ENCODE measurements at regions not wholly inside any gene's neighbourhood (a gene's known extent, or its start where the extent isn't known, plus 50 kb on each side); places are given as distances from the start of the nearest gene placed in this dataset.
"Not testable (repeated sequence)": the region's sequence is repeated elsewhere in the genome, so short reads cannot be mapped to it uniquely, and the experiment has no call there.

DNA sequence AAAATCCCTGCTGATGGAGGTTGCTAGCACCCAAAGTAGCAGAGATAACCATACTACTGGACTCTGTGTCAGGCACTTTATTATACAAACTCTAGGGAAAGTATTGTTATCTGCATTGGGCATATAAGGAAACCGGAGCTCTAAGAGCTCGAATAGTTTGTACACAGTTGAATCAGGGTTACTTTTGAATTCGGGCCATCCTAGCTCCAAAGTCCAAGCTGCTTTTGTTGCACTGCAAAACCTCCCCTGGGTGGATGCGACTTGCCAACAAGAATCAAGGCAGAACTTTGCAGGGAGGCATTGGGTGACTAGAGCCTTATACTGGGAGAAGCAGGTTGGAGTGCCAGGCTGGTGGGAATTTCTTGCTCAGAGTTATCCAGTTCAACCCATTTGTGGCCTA lies 435.1 kb downstream of the SPATA31D1 start:
- CTCF ChIA-PET, result no interaction called here
- Mint-ChIP-seq H3K27ac (no peak overlapping the region), H3K4me3 (no peak overlapping the region), H3K9me3 (ENCODE audit: insufficient read depth) (peaks cover under 1% of the 10 kb centered on the region), H3K36me3 (ENCODE audit: low read depth) (no peaks in the 10 kb centered on the region), H3K27me3 (ENCODE audit: low read depth) (no peaks in the 10 kb centered on the region), H3K4me1 (ENCODE audit: low read depth) (no peaks in the 10 kb centered on the region)
- ATAC-seq (no peak), DNase-seq (no peak)
- POLR2A ChIA-PET, result no interaction called here

DNA sequence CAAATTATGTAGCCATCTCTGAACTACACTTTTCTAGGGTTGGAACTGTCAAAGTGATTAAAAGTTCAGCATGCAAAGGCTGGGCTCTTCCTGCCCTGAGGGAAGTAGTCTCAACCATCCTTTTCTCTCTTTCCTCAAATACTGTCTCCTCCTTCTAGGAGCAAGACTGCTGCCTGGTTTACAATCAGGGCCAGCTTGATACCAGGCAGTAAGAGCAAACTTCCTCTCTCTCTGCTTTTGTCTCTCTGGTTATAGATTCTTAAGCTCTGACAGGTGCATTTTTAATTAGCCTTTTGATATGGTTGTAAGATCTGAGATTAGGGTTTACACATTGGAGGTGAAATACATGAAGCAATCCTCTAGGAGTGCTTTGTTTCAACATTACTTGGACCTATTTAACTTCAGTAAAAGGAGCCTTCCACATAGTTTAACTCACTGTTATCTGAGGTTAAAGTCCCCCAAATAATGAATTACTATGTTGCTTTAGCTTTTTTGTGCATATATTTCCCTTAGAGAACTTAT lies 436.1 kb downstream of the SPATA31D1 start:
- ChIA-PET POLR2A (no interaction called here), CTCF (no interaction called here)
- no peaks in the 10 kb centered on the region for H3K4me1 Mint-ChIP-seq (ENCODE audit: low read depth)
- H3K27ac Mint-ChIP-seq, result no peak overlapping the region
- DNase-seq (no peak), ATAC-seq (no peak)
- H3K36me3 Mint-ChIP-seq (ENCODE audit: low read depth), result no peaks in the 10 kb centered on the region
- H3K4me3 Mint-ChIP-seq, result no peak overlapping the region
- no peaks in the 10 kb centered on the region for H3K27me3 Mint-ChIP-seq (ENCODE audit: low read depth)
- peaks cover 5% of the 10 kb centered on the region for H3K9me3 Mint-ChIP-seq (ENCODE audit: insufficient read depth)

DNA sequence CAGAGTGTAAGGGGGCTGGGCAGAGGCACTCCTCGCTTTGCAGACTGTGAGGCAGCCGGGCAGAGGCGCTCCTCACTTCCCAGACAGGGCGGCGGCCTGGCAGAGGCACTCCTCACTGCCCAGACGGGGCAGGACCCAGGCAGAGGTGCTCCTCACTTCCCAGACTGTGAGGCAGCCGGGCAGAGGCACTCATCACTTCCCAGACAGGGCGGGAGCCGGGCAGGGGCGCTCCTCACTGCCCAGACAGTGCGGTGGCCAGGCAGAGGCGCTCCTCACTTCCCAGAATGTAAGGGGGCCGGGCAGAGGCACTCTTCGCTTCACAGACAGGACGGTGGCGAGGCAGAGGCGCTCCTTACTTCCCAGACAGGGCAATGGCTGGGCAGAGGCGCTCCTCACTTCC lies 442.5 kb downstream of the SPATA31D1 start:
- no peaks in the 10 kb centered on the region for H3K4me1 Mint-ChIP-seq (ENCODE audit: low read depth)
- CTCF ChIA-PET, result no interaction called here
- H3K36me3 Mint-ChIP-seq (ENCODE audit: low read depth), result no peaks in the 10 kb centered on the region
- DNase-seq (no peak), ATAC-seq (no peak)
- H3K27me3 Mint-ChIP-seq (ENCODE audit: low read depth), result no peaks in the 10 kb centered on the region
- POLR2A ChIA-PET, result no interaction called here
- peaks cover 15% of the 10 kb centered on the region for H3K9me3 Mint-ChIP-seq (ENCODE audit: insufficient read depth)
- no peak overlapping the region for H3K4me3 Mint-ChIP-seq
- H3K27ac Mint-ChIP-seq, result no peak overlapping the region

- H3K27me3 Mint-ChIP-seq (ENCODE audit: low read depth); H3K36me3 Mint-ChIP-seq (ENCODE audit: low read depth); H3K4me3 Mint-ChIP-seq; H3K27ac Mint-ChIP-seq; DNase-seq; H3K4me1 Mint-ChIP-seq (ENCODE audit: low read depth); CTCF ChIA-PET; POLR2A ChIA-PET; ATAC-seq: not testable (repeated sequence)
- H3K9me3 Mint-ChIP-seq (ENCODE audit: insufficient read depth), result peaks cover 15% of the 10 kb centered on the region
Measured at GRCh38 chr9:82433290-82433931, 444.8 kb downstream of the SPATA31D1 start.

GRCh38 chr9:82436475-82436874 lies 447.9 kb downstream of the SPATA31D1 start:
- Mint-ChIP-seq H3K36me3 (ENCODE audit: low read depth) (no peaks in the 10 kb centered on the region), H3K4me1 (ENCODE audit: low read depth) (no peaks in the 10 kb centered on the region), H3K27ac (no peak overlapping the region), H3K27me3 (ENCODE audit: low read depth) (no peaks in the 10 kb centered on the region), H3K9me3 (ENCODE audit: insufficient read depth) (peaks cover 6% of the 10 kb centered on the region), H3K4me3 (no peak overlapping the region)
- POLR2A ChIA-PET, result no interaction called here
- CTCF ChIA-PET, result no interaction called here
- no peak for DNase-seq
- no peak for ATAC-seq

GRCh38 chr9:82437183-82437582 lies 448.6 kb downstream of the SPATA31D1 start:
- H3K4me3 Mint-ChIP-seq; DNase-seq; ATAC-seq; POLR2A ChIA-PET; H3K4me1 Mint-ChIP-seq (ENCODE audit: low read depth); CTCF ChIA-PET; H3K27me3 Mint-ChIP-seq (ENCODE audit: low read depth); H3K27ac Mint-ChIP-seq; H3K9me3 Mint-ChIP-seq (ENCODE audit: insufficient read depth); H3K36me3 Mint-ChIP-seq (ENCODE audit: low read depth): not testable (repeated sequence)

GRCh38 chr9:82438581-82438980 lies 450.0 kb downstream of the SPATA31D1 start:
- ATAC-seq (no peak), DNase-seq (no peak)
- H3K4me3 Mint-ChIP-seq, result no peak overlapping the region
- peaks cover 4% of the 10 kb centered on the region for H3K9me3 Mint-ChIP-seq (ENCODE audit: insufficient read depth)
- no peaks in the 10 kb centered on the region for H3K4me1 Mint-ChIP-seq (ENCODE audit: low read depth)
- H3K27ac Mint-ChIP-seq, result no peak overlapping the region
- no peaks in the 10 kb centered on the region for H3K27me3 Mint-ChIP-seq (ENCODE audit: low read depth)
- POLR2A ChIA-PET, result no interaction called here
- CTCF ChIA-PET, result no interaction called here
- no peaks in the 10 kb centered on the region for H3K36me3 Mint-ChIP-seq (ENCODE audit: low read depth)

GRCh38 chr9:82443312-82443711 lies 454.7 kb downstream of the SPATA31D1 start:
- CTCF ChIA-PET, result no interaction called here
- ATAC-seq (no peak), DNase-seq (no peak)
- H3K27ac Mint-ChIP-seq, result no peak overlapping the region
- H3K36me3 Mint-ChIP-seq (ENCODE audit: low read depth), result no peaks in the 10 kb centered on the region
- no peaks in the 10 kb centered on the region for H3K27me3 Mint-ChIP-seq (ENCODE audit: low read depth)
- peaks cover 5% of the 10 kb centered on the region for H3K9me3 Mint-ChIP-seq (ENCODE audit: insufficient read depth)
- POLR2A ChIA-PET, result no interaction called here
- no peak overlapping the region for H3K4me3 Mint-ChIP-seq
- H3K4me1 Mint-ChIP-seq (ENCODE audit: low read depth), result no peaks in the 10 kb centered on the region

- ATAC-seq (no peak), DNase-seq (no peak)
- Mint-ChIP-seq H3K9me3 (ENCODE audit: insufficient read depth) (peaks cover 5% of the 10 kb centered on the region), H3K4me3 (no peak overlapping the region), H3K27me3 (ENCODE audit: low read depth) (no peaks in the 10 kb centered on the region), H3K4me1 (ENCODE audit: low read depth) (no peaks in the 10 kb centered on the region), H3K36me3 (ENCODE audit: low read depth) (no peaks in the 10 kb centered on the region), H3K27ac (no peak overlapping the region)
- POLR2A ChIA-PET, result no interaction called here
- CTCF ChIA-PET, result no interaction called here
Measured at GRCh38 chr9:82445556-82445955, 457.0 kb downstream of the SPATA31D1 start.

DNA sequence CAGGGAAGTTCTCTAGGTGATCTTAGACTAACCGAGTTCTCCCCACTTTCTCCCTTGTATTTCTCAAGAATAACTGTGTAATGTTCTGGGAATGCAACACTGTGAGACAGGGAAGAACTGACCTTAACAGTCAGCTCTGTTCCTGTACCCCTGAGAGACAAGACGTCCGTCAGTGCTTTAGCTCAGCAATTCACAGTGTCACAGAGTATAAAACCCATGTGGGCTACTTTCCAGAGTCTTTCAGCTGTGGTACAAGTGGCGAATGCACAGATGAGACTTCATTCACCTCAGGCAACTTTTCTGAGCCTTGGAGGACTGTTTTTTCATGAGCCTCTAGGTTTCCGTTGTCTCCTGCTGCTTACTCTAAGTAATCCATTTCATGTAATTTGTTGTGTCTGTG lies 458.8 kb downstream of the SPATA31D1 start:
- Mint-ChIP-seq H3K9me3 (ENCODE audit: insufficient read depth) (peaks cover 5% of the 10 kb centered on the region), H3K27me3 (ENCODE audit: low read depth) (no peaks in the 10 kb centered on the region), H3K36me3 (ENCODE audit: low read depth) (no peaks in the 10 kb centered on the region), H3K4me3 (no peak overlapping the region), H3K4me1 (ENCODE audit: low read depth) (no peaks in the 10 kb centered on the region), H3K27ac (no peak overlapping the region)
- CTCF ChIA-PET, result no interaction called here
- DNase-seq (no peak), ATAC-seq (no peak)
- POLR2A ChIA-PET, result no interaction called here

DNA sequence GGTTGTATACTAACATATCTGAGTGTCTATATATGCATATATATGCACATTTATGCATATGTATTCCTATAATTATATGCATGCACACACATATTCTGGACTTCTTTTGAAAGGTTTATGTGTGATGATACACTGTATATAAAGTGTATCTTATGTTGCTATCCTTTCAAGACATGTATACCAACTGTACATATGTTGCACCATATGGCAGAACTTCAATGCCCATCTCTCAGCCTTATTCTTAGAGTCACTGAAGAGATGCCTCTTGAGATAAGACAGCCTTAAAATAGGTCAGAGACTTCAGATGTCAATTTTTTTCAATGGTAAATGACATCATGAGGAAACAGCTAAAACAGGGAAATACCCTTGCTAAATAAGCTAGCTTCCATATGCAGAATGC lies 461.4 kb downstream of the SPATA31D1 start:
- no peaks in the 10 kb centered on the region for H3K4me1 Mint-ChIP-seq (ENCODE audit: low read depth)
- no peak overlapping the region for H3K4me3 Mint-ChIP-seq
- no peak for DNase-seq
- ChIA-PET CTCF (no interaction called here), POLR2A (no interaction called here)
- no peaks in the 10 kb centered on the region for H3K9me3 Mint-ChIP-seq (ENCODE audit: insufficient read depth)
- no peaks in the 10 kb centered on the region for H3K27me3 Mint-ChIP-seq (ENCODE audit: low read depth)
- no peak overlapping the region for H3K27ac Mint-ChIP-seq
- no peak for ATAC-seq
- H3K36me3 Mint-ChIP-seq (ENCODE audit: low read depth), result no peaks in the 10 kb centered on the region

- H3K27me3 Mint-ChIP-seq (ENCODE audit: low read depth), result no peaks in the 10 kb centered on the region
- DNase-seq (no peak), ATAC-seq (no peak)
- H3K27ac Mint-ChIP-seq, result no peak overlapping the region
- no peaks in the 10 kb centered on the region for H3K9me3 Mint-ChIP-seq (ENCODE audit: insufficient read depth)
- POLR2A ChIA-PET, result no interaction called here
- CTCF ChIA-PET, result no interaction called here
- no peaks in the 10 kb centered on the region for H3K4me1 Mint-ChIP-seq (ENCODE audit: low read depth)
- no peaks in the 10 kb centered on the region for H3K36me3 Mint-ChIP-seq (ENCODE audit: low read depth)
- no peak overlapping the region for H3K4me3 Mint-ChIP-seq
Measured at GRCh38 chr9:82454509-82455190, 466.1 kb downstream of the SPATA31D1 start.

DNA sequence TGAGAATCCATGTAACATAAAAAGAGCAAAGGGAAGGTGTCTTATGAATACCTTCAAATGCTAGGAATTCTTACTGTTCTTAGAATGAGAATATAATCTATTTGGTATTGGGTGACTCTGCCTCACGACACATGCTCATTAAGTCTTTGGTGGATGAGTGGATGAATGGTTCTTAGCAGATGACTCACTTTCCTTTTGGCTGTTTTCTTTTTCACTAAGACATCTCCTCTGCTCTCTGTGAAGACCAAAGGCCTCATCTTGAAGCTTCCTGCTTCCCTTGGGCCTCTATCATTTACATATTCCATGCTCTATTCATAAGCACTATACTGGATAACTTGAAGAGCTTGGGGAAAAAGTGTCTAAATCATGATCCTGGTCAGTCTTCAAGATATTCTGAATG lies 468.1 kb downstream of the SPATA31D1 start:
- Mint-ChIP-seq H3K27ac (no peak overlapping the region), H3K4me3 (no peak overlapping the region), H3K36me3 (ENCODE audit: low read depth) (no peaks in the 10 kb centered on the region), H3K27me3 (ENCODE audit: low read depth) (no peaks in the 10 kb centered on the region), H3K4me1 (ENCODE audit: low read depth) (no peaks in the 10 kb centered on the region), H3K9me3 (ENCODE audit: insufficient read depth) (no peaks in the 10 kb centered on the region)
- ChIA-PET CTCF (no interaction called here), POLR2A (no interaction called here)
- DNase-seq (no peak), ATAC-seq (no peak)

Data from activated CD8-positive, alpha-beta T cell treated with anti-CD3 and anti-CD28 coated beads, Interleukin-2, amount 10 ng/mL, durations not matched to agents 7 days and 5 days (primary cell).